ENCODE measurements at regions not wholly inside any gene's neighbourhood (a gene's known extent, or its start where the extent isn't known, plus 50 kb on each side); places are given as distances from the start of the nearest gene placed in this dataset.

GRCh38 chr5:6125781-6126180 lies 252.6 kb downstream of the MED10 start:
- no peaks in the 10 kb centered on the region for H3K9me3 ChIP-seq (ENCODE audit: control insufficient read depth in 2 of 2, low read length in 2 of 2)

GRCh38 chr5:6118691-6119090 lies 259.7 kb downstream of the MED10 start:
- Histone ChIP-seq H3K4me1 (ENCODE audit: control insufficient read depth in 2 of 2, insufficient read depth in 2 of 2, low read length in 2 of 2) (no peaks in the 10 kb centered on the region), H3K9me3 (ENCODE audit: control insufficient read depth in 2 of 2, low read length in 2 of 2) (no peaks in the 10 kb centered on the region), H3K27ac (ENCODE audit: low read depth in 2 of 2, low read length in 2 of 2) (no peak overlapping the region), H3K36me3 (ENCODE audit: control insufficient read depth in 2 of 2, insufficient read depth in 2 of 2, low read length in 2 of 2) (no peaks in the 10 kb centered on the region), H3K4me3 (ENCODE audit: low read length in 2 of 2) (no peak overlapping the region), H3K9ac (ENCODE audit: low read depth in 1 of 2, low read length in 2 of 2) (no peak overlapping the region), H3K27me3 (ENCODE audit: control insufficient read depth in 2 of 2, insufficient read depth in 2 of 2, low read length in 2 of 2) (no peaks in the 10 kb centered on the region)

More at GRCh38 chr5:6125781-6126180, 252.6 kb downstream of the MED10 start:
- no peaks in the 10 kb centered on the region for H3K4me1 ChIP-seq (ENCODE audit: control insufficient read depth in 2 of 2, insufficient read depth in 2 of 2, low read length in 2 of 2)
- no peak overlapping the region for H3K4me3 ChIP-seq (ENCODE audit: low read length in 2 of 2)
- no peaks in the 10 kb centered on the region for H3K36me3 ChIP-seq (ENCODE audit: control insufficient read depth in 2 of 2, insufficient read depth in 2 of 2, low read length in 2 of 2)
- no peaks in the 10 kb centered on the region for H3K27me3 ChIP-seq (ENCODE audit: control insufficient read depth in 2 of 2, insufficient read depth in 2 of 2, low read length in 2 of 2)
- H3K27ac ChIP-seq (ENCODE audit: low read depth in 2 of 2, low read length in 2 of 2), result no peak overlapping the region
- no peak overlapping the region for H3K9ac ChIP-seq (ENCODE audit: low read depth in 1 of 2, low read length in 2 of 2)

GRCh38 chr5:6117212-6117611 lies 261.1 kb downstream of the MED10 start:
- Histone ChIP-seq H3K36me3 (ENCODE audit: control insufficient read depth in 2 of 2, insufficient read depth in 2 of 2, low read length in 2 of 2) (no peaks in the 10 kb centered on the region), H3K27me3 (ENCODE audit: control insufficient read depth in 2 of 2, insufficient read depth in 2 of 2, low read length in 2 of 2) (no peaks in the 10 kb centered on the region), H3K4me3 (ENCODE audit: low read length in 2 of 2) (no peak overlapping the region), H3K4me1 (ENCODE audit: control insufficient read depth in 2 of 2, insufficient read depth in 2 of 2, low read length in 2 of 2) (no peaks in the 10 kb centered on the region), H3K27ac (ENCODE audit: low read depth in 2 of 2, low read length in 2 of 2) (no peak overlapping the region), H3K9ac (ENCODE audit: low read depth in 1 of 2, low read length in 2 of 2) (no peak overlapping the region), H3K9me3 (ENCODE audit: control insufficient read depth in 2 of 2, low read length in 2 of 2) (no peaks in the 10 kb centered on the region)

- Histone ChIP-seq H3K27me3 (ENCODE audit: control insufficient read depth in 2 of 2, insufficient read depth in 2 of 2, low read length in 2 of 2) (no peaks in the 10 kb centered on the region), H3K27ac (ENCODE audit: low read depth in 2 of 2, low read length in 2 of 2) (no peak overlapping the region), H3K4me1 (ENCODE audit: control insufficient read depth in 2 of 2, insufficient read depth in 2 of 2, low read length in 2 of 2) (no peaks in the 10 kb centered on the region), H3K36me3 (ENCODE audit: control insufficient read depth in 2 of 2, insufficient read depth in 2 of 2, low read length in 2 of 2) (no peaks in the 10 kb centered on the region), H3K4me3 (ENCODE audit: low read length in 2 of 2) (no peak overlapping the region), H3K9me3 (ENCODE audit: control insufficient read depth in 2 of 2, low read length in 2 of 2) (no peaks in the 10 kb centered on the region), H3K9ac (ENCODE audit: low read depth in 1 of 2, low read length in 2 of 2) (no peak overlapping the region)
These were observed 262.5 kb downstream of the MED10 start for GRCh38 chr5:6115852-6116251.

- no peaks in the 10 kb centered on the region for H3K27me3 ChIP-seq (ENCODE audit: control insufficient read depth in 2 of 2, insufficient read depth in 2 of 2, low read length in 2 of 2)
- no peak overlapping the region for H3K4me3 ChIP-seq (ENCODE audit: low read length in 2 of 2)
- H3K36me3 ChIP-seq (ENCODE audit: control insufficient read depth in 2 of 2, insufficient read depth in 2 of 2, low read length in 2 of 2), result no peaks in the 10 kb centered on the region
- no peaks in the 10 kb centered on the region for H3K4me1 ChIP-seq (ENCODE audit: control insufficient read depth in 2 of 2, insufficient read depth in 2 of 2, low read length in 2 of 2)
- no peaks in the 10 kb centered on the region for H3K9me3 ChIP-seq (ENCODE audit: control insufficient read depth in 2 of 2, low read length in 2 of 2)
- H3K27ac ChIP-seq (ENCODE audit: low read depth in 2 of 2, low read length in 2 of 2), result no peak overlapping the region
- no peak overlapping the region for H3K9ac ChIP-seq (ENCODE audit: low read depth in 1 of 2, low read length in 2 of 2)
These were observed 265.8 kb downstream of the MED10 start for GRCh38 chr5:6112538-6112937.

GRCh38 chr5:6112125-6112524 lies 266.2 kb downstream of the MED10 start:
- no peak overlapping the region for H3K9ac ChIP-seq (ENCODE audit: low read depth in 1 of 2, low read length in 2 of 2)
- H3K9me3 ChIP-seq (ENCODE audit: control insufficient read depth in 2 of 2, low read length in 2 of 2), result no peaks in the 10 kb centered on the region
- no peaks in the 10 kb centered on the region for H3K36me3 ChIP-seq (ENCODE audit: control insufficient read depth in 2 of 2, insufficient read depth in 2 of 2, low read length in 2 of 2)
- H3K4me1 ChIP-seq (ENCODE audit: control insufficient read depth in 2 of 2, insufficient read depth in 2 of 2, low read length in 2 of 2), result no peaks in the 10 kb centered on the region
- H3K27ac ChIP-seq (ENCODE audit: low read depth in 2 of 2, low read length in 2 of 2), result no peak overlapping the region
- no peak overlapping the region for H3K4me3 ChIP-seq (ENCODE audit: low read length in 2 of 2)
- H3K27me3 ChIP-seq (ENCODE audit: control insufficient read depth in 2 of 2, insufficient read depth in 2 of 2, low read length in 2 of 2), result no peaks in the 10 kb centered on the region

- Histone ChIP-seq H3K4me3 (ENCODE audit: low read length in 2 of 2) (no peak overlapping the region), H3K27me3 (ENCODE audit: control insufficient read depth in 2 of 2, insufficient read depth in 2 of 2, low read length in 2 of 2) (no peaks in the 10 kb centered on the region), H3K9me3 (ENCODE audit: control insufficient read depth in 2 of 2, low read length in 2 of 2) (no peaks in the 10 kb centered on the region), H3K27ac (ENCODE audit: low read depth in 2 of 2, low read length in 2 of 2) (no peak overlapping the region), H3K9ac (ENCODE audit: low read depth in 1 of 2, low read length in 2 of 2) (no peak overlapping the region), H3K36me3 (ENCODE audit: control insufficient read depth in 2 of 2, insufficient read depth in 2 of 2, low read length in 2 of 2) (no peaks in the 10 kb centered on the region), H3K4me1 (ENCODE audit: control insufficient read depth in 2 of 2, insufficient read depth in 2 of 2, low read length in 2 of 2) (no peaks in the 10 kb centered on the region)
These were observed 267.2 kb downstream of the MED10 start for GRCh38 chr5:6111131-6111530.

- no peaks in the 10 kb centered on the region for H3K9me3 ChIP-seq (ENCODE audit: control insufficient read depth in 2 of 2, low read length in 2 of 2)
- H3K4me1 ChIP-seq (ENCODE audit: control insufficient read depth in 2 of 2, insufficient read depth in 2 of 2, low read length in 2 of 2), result no peaks in the 10 kb centered on the region
- no peak overlapping the region for H3K9ac ChIP-seq (ENCODE audit: low read depth in 1 of 2, low read length in 2 of 2)
- H3K36me3 ChIP-seq (ENCODE audit: control insufficient read depth in 2 of 2, insufficient read depth in 2 of 2, low read length in 2 of 2), result no peaks in the 10 kb centered on the region
- H3K27me3 ChIP-seq (ENCODE audit: control insufficient read depth in 2 of 2, insufficient read depth in 2 of 2, low read length in 2 of 2), result no peaks in the 10 kb centered on the region
- no peak overlapping the region for H3K4me3 ChIP-seq (ENCODE audit: low read length in 2 of 2)
- no peak overlapping the region for H3K27ac ChIP-seq (ENCODE audit: low read depth in 2 of 2, low read length in 2 of 2)
These were observed 267.8 kb downstream of the MED10 start for GRCh38 chr5:6110441-6111005.

- Histone ChIP-seq H3K4me1 (ENCODE audit: control insufficient read depth in 2 of 2, insufficient read depth in 2 of 2, low read length in 2 of 2) (no peaks in the 10 kb centered on the region), H3K9ac (ENCODE audit: low read depth in 1 of 2, low read length in 2 of 2) (no peak overlapping the region), H3K4me3 (ENCODE audit: low read length in 2 of 2) (no peak overlapping the region), H3K27ac (ENCODE audit: low read depth in 2 of 2, low read length in 2 of 2) (no peak overlapping the region), H3K9me3 (ENCODE audit: control insufficient read depth in 2 of 2, low read length in 2 of 2) (no peaks in the 10 kb centered on the region), H3K36me3 (ENCODE audit: control insufficient read depth in 2 of 2, insufficient read depth in 2 of 2, low read length in 2 of 2) (no peaks in the 10 kb centered on the region), H3K27me3 (ENCODE audit: control insufficient read depth in 2 of 2, insufficient read depth in 2 of 2, low read length in 2 of 2) (no peaks in the 10 kb centered on the region)
These were observed 269.1 kb downstream of the MED10 start for GRCh38 chr5:6108981-6109825.

GRCh38 chr5:6108540-6108848 lies 269.9 kb downstream of the MED10 start:
- Histone ChIP-seq H3K9ac (ENCODE audit: low read depth in 1 of 2, low read length in 2 of 2) (no peak overlapping the region), H3K36me3 (ENCODE audit: control insufficient read depth in 2 of 2, insufficient read depth in 2 of 2, low read length in 2 of 2) (no peaks in the 10 kb centered on the region), H3K27me3 (ENCODE audit: control insufficient read depth in 2 of 2, insufficient read depth in 2 of 2, low read length in 2 of 2) (no peaks in the 10 kb centered on the region), H3K4me3 (ENCODE audit: low read length in 2 of 2) (no peak overlapping the region), H3K27ac (ENCODE audit: low read depth in 2 of 2, low read length in 2 of 2) (no peak overlapping the region), H3K4me1 (ENCODE audit: control insufficient read depth in 2 of 2, insufficient read depth in 2 of 2, low read length in 2 of 2) (no peaks in the 10 kb centered on the region), H3K9me3 (ENCODE audit: control insufficient read depth in 2 of 2, low read length in 2 of 2) (no peaks in the 10 kb centered on the region)

Measured in mucosa of rectum (tissue), 2 donors.